COLO668 (cell line): ENCODE measurements at regions not wholly inside any gene's neighbourhood (a gene's known extent, or its start where the extent isn't known, plus 50 kb on each side); places are given as distances from the start of the nearest gene placed in this dataset.

Source experiments
- DNase-seq: peaks from one replicate; lab custom pipeline; 2025; ENCODE audit not compliant: unreplicated experiment; lab: John Stamatoyannopoulos, UW

DNA sequence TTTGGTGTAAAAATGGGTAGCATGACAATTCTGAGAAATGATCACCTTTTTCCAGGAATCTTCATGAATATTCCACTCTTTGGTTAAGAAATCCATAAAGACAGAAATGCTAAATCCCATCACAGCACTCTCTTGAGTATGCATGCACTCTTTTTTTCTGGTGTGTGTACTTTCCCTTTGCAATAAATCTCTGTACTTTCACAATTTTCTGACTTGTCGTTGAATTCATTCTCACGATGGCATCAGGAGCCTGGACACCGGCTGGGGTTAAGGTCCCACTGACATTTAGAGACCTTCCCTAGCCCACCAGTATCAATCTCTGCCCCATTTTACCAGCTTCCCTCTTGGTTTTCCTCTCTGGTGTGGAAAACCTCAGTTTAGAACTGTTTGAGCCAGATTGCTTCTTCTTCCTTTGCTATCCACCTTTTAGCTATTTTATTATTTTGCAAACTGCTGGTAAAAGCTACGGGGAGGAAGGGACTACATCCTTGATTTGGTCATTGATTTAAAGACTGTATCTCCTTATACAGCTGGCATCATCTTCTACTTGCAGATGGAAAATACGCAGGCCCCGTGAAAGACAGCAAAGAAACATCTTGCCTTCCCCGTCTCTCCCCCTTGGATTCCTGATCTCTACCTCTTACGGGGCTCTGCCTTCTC is 59.9 kb upstream of the ZFR start:
- DNase-seq, result no peak

DNA sequence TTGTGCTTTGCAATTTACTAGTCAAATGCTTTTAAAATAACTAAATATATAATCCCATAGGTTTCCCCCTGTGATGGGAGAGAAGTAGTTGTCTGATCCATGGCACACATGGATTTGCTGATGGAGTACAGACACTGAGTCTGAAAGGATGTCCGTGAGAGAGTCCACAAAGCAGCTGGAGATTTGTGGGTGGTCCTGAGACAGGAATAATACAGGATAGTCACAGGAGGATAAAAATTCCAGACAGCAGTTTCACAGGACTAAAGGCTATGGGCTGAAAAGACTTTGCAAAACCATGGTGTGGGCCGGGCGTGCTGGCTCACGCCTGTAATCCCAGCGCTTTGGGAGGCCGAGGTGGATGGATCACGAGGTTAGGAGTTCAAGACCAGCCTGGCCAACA is 58.7 kb upstream of the ZFR start:
- DNase-seq, result no peak

DNA sequence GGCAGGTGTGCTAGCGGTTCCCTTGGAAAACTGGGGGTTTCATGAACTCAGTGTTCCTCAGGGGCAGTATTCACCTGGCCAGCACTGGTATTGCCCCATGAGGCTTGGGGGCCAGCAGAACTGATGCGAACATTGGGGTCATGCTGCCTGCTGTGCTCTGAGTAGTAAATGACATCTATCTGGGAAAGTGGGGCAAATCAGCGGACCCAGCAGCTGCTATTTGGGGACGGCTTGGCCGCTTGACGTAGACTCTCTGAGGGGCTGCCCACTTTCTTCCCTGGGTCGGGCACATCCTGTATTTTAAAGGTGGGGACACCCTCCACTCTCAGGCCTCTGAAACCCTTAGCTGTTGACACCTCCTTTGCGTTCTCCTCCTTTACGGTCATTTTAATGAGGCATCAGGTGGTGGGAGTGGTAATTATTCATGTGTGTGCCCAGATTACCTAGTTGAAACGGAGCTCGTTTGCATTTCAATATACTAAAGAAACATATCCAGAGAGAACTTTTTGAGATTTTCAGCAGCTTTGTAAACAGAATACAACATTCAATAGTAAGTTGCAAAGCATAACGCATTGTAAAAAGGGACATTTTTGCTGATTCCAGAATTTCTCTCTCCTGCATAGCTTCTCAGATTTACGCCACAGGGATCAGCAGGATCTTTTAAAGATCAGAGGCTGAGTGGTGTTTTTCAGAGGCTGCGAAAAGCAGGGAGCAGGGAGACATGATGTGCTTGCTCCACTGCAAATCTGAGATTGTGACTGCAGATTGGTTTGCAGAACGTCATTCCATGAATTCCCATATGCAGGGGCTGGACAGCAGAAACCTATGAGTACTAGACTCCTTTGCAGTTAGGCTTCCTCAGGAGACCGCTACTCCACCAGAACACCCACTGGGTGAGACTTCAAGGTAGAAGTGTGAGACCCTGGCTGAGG is 56.8 kb upstream of the ZFR start:
- no peak for DNase-seq

DNA sequence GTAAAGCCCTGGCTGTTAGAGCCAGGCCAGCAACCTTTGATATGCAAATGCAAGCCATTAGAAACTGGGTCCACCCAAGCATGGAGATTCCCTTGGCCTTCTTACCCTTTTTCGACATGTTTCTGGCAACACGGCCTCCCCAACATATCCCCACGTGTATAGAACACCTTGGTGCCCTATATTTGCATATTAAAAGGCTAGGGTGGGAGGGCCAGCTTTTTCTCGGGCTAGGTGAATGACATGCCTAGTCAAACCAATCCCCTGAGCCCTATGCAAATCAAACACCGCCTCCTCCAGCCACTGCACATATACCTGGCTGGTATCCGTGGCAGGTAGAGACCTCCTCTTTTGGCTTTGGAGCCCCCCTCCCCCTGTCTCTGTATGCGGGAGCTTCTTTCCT is 55.6 kb upstream of the ZFR start:
- no peak for DNase-seq

DNA sequence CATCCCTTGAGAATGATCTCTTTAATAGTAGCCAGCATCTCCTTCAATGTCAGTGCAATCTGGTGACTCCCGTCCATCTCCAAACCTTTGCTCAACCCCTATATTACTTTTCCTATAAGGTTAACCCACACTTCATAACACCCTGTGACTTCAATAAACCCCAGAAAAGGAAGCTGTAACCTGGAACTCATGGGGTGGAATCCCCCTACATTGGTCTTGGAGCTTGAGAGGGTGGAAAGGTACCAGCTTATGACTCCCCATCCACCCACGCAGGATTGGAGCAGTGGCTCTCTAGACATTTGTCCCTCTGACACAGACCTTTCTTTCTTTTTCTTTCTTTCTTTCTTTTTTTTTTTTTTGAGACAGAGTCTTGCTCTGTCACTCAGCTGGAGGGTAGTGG is 54.7 kb upstream of the ZFR start:
- DNase-seq, result no peak

DNA sequence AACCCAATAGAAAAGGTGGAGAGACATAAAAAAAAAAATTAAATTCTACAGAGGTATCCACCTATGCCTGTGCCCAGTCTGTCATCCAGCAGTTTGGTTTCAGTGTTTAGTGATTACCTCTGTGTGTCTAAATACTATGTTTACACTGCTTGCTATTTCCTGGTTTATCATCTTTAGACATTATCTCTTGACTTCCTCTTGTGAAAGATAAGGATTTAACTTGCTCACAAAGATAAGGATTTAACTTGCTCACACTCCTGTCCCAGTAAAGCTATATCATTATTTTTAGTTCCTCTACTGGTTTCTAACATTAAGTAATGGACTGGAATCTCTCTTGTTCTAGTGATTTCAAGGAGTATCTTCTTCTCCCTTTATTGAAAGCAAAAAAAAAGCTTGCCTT is 53.9 kb upstream of the ZFR start:
- no peak for DNase-seq

DNA sequence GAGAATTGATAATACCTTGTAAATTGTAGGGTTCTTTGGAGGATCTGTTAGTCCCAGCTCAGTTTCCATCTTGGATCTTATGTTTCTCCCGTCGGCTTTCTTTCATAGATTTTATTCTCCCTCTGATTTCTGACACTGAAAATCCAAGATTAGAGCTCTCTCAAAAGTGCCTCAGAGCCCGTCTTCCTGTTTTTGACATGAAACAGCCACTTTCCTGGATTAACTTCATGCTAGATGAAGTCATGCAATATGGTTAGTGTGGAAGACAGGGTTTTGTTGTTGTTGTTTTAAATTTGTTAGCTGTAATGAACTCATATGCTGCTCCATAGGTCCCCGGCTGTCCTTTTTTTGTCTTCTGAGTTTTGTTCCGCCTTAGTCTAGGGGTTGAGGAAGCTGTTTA is 51.6 kb upstream of the ZFR start:
- no peak for DNase-seq

DNA sequence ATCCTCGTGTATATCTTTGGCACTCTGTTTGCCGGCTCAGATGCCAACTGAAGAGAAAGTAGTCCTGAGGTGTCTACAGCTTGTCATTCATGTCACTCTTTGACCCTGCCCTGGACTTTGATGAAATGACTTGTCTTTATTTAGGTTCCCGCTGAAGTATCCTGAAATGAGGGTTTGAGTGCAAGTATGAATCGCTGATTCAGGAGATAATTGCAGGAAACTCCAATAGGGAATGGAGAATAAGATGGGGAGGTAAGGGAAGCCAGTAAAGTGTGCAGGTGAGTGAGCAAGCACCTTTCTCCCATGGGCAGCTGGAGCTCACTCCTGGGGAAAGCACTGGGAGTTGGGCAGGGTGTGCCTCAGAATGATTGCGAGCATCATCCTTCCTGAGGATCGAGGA is 50.3 kb upstream of the ZFR start:
- no peak for DNase-seq
